Hepatocyte (in vitro differentiated cells): ENCODE measurements at regions not wholly inside any gene's neighbourhood (a gene's known extent, or its start where the extent isn't known, plus 50 kb on each side); places are given as distances from the start of the nearest gene placed in this dataset.
A peak's percentile ranks its signal among the peaks of the same experiment; 100 is the strongest.

Experiments
- DNase-seq: peaks from one replicate; pipeline ENCODE4 v3.0.0-alpha.2; 2016; ENCODE audit warnings: low spot score
- H2AFZ ChIP-seq: fragments of 200-600 bp; sonication (generic); 2 replicates; pipeline ENCODE4 v1.6.0; 2016; ENCODE audit warnings: antibody characterized with exemption, mild to moderate bottlenecking
- H3K27ac ChIP-seq: fragments of 200-600 bp; sonication (generic); 2 replicates; pipeline ENCODE4 v1.5.1; 2016; ENCODE audit warnings: mild to moderate bottlenecking
- H3K27me3 ChIP-seq: fragments of 200-600 bp; sonication (generic); 2 replicates; pipeline ENCODE4 v1.6.1; 2016
- H3K36me3 ChIP-seq: fragments of 200-600 bp; sonication (generic); replicated peaks from 2 replicates; pipeline ENCODE4 v1.5.1; 2016; ENCODE audit warnings: low read depth; ENCODE audit not compliant: insufficient read depth
- H3K4me1 ChIP-seq: fragments of 200-600 bp; sonication (generic); 2 replicates; pipeline ENCODE4 v1.5.1; 2016; ENCODE audit warnings: mild to moderate bottlenecking, moderate library complexity; ENCODE audit not compliant: insufficient read depth
- H3K4me2 ChIP-seq: fragments of 200-600 bp; sonication (generic); 2 replicates; pipeline ENCODE4 v1.6.0; 2016
- H3K4me3 ChIP-seq: fragments of 200-600 bp; sonication (generic); 2 replicates; pipeline ENCODE4 v1.5.1; 2016; ENCODE audit warnings: mild to moderate bottlenecking
- H3K79me2 ChIP-seq: fragments of 200-600 bp; sonication (generic); 2 replicates; pipeline ENCODE4 v1.6.0; 2017; ENCODE audit warnings: mild to moderate bottlenecking
- H3K9me2 ChIP-seq: fragments of 200-600 bp; sonication (generic); replicated peaks from 2 replicates; pipeline ENCODE4 v1.6.0; 2017; ENCODE audit warnings: mild to moderate bottlenecking; ENCODE audit not compliant: insufficient read depth
- H3K9me3 ChIP-seq: fragments of 200-600 bp; sonication (generic); 2 replicates; pipeline ENCODE4 v1.5.1; 2016; ENCODE audit warnings: low read depth, mild to moderate bottlenecking
- H4K20me1 ChIP-seq: fragments of 200-600 bp; sonication (generic); 2 replicates; pipeline ENCODE4 v1.6.0; 2016; ENCODE audit warnings: mild to moderate bottlenecking; ENCODE audit not compliant: insufficient read depth, poor library complexity, severe bottlenecking
- EZH2 ChIP-seq: fragments of 200-600 bp; sonication (generic); IDR thresholded peaks from 2 replicates; pipeline ENCODE4 v1.6.1; 2016; ENCODE audit warnings: antibody characterized with exemption, mild to moderate bottlenecking, borderline replicate concordance
- EZH2phosphoT487 ChIP-seq: fragments of 200-600 bp; sonication (generic); IDR thresholded peaks from one replicate; pipeline ENCODE4 v1.6.1; 2018; ENCODE audit warnings: antibody characterized with exemption, mild to moderate bottlenecking, low read depth, moderate library complexity; ENCODE audit not compliant: unreplicated experiment, severe bottlenecking
- WGBS: methylation state at CpG from one replicate; pipeline ENCODE4 v1.1.6; 2016; ENCODE audit warnings: low lambda C conversion rate; ENCODE audit errors: missing lambda C conversion rate; 5-methylcytosine and 5-hydroxymethylcytosine counted together
- TF ChIP-seq, protein P1 (sequence below): fragments of 200-600 bp; sonication (generic); IDR thresholded peaks from 2 replicates; pipeline ENCODE4 v1.5.1; 2016; ENCODE audit warnings: antibody characterized with exemption, mild to moderate bottlenecking; ENCODE audit not compliant: poor library complexity

DNA sequence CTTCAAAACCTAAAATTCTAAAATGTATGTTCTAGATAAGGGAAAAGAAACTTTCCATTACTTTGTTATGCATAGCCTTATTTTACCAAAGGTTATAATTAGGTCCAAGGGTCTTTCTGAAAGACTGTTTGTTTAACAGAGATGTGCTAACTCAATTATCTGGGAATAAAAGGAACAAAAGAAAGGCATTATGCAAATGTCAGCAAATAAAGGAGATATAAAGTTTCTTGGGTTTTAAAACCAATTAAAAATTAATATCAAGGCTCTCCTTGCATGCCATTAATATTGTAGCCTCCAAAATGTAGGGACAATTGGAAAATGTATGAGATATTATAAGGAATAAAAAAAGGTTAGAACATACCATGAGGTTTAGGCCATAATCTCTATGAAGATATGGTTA is 87.8 kb upstream of the DOCK10 start:
- no peak overlapping the region for H3K27ac ChIP-seq
- H3K4me3 ChIP-seq = no peak overlapping the region
- H3K9me3 ChIP-seq = no peaks in the 10 kb centered on the region

GRCh38 chr2:225124311-225125017 is 82.2 kb upstream of the DOCK10 start:
- H3K4me2 ChIP-seq = no peak overlapping the region
- H2AFZ ChIP-seq = no peak overlapping the region

More for the DNA sequence above, 87.8 kb upstream of the DOCK10 start:
- Histone ChIP-seq H3K79me2 (no peaks in the 10 kb centered on the region), H4K20me1 (no peaks in the 10 kb centered on the region), H2AFZ (no peak overlapping the region), H3K4me2 (no peak overlapping the region), H3K9me2 (no peaks in the 10 kb centered on the region), H3K4me1 (no peaks in the 10 kb centered on the region), H3K36me3 (no peaks in the 10 kb centered on the region), H3K27me3 (no peaks in the 10 kb centered on the region)
- TF ChIP-seq, protein P1, sequence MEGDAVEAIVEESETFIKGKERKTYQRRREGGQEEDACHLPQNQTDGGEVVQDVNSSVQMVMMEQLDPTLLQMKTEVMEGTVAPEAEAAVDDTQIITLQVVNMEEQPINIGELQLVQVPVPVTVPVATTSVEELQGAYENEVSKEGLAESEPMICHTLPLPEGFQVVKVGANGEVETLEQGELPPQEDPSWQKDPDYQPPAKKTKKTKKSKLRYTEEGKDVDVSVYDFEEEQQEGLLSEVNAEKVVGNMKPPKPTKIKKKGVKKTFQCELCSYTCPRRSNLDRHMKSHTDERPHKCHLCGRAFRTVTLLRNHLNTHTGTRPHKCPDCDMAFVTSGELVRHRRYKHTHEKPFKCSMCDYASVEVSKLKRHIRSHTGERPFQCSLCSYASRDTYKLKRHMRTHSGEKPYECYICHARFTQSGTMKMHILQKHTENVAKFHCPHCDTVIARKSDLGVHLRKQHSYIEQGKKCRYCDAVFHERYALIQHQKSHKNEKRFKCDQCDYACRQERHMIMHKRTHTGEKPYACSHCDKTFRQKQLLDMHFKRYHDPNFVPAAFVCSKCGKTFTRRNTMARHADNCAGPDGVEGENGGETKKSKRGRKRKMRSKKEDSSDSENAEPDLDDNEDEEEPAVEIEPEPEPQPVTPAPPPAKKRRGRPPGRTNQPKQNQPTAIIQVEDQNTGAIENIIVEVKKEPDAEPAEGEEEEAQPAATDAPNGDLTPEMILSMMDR = no peak
- no peak for TF ChIP-seq EZH2
- TF ChIP-seq EZH2phosphoT487 = no peak
- DNase-seq = no peak

DNA sequence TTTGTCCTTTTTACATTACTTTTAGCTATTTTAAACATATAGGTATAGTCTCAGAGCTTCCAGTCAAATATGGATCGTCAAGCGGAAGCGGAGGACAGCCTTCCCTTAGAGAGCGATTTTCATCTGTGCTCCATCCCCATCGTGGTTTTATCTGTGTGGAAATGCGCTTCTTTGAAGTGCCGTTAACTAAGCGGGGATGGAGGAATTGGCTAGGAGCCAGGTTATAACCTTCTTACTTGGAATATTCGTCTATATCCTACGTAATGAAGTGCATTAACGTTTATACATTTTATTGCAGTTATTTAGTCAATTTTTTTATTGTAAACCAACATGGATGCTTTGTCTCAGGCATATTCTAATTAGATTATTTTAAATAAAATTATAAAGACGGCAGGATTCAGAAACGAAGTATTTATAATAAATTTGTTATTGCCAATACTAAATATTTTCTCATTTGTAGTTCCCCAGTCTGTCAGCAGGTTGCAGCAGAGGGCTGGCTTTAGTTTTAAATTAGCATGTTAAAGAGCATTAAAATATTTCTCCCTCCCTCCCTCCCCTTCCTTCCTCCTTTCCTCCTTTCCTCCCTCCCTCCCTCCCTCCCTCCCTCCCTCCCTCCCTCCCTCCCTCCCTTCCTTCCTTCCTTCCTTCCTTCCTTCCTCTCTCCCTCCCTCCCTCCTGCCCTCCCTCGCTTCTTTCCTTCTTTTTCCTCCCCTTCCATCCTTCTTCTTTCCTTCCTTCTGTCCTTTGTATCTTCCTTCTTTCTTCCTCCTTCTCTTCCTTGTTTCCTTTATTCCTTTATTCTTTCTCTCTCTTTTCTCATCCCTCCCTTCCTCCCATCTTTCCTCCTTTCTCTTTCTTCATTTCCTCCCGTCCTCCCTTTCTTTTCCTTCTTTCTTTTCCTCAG is 80.6 kb upstream of the DOCK10 start:
- H3K27ac ChIP-seq = no peak overlapping the region
- no peaks in the 10 kb centered on the region for H4K20me1 ChIP-seq
- no peak for TF ChIP-seq EZH2
- TF ChIP-seq, protein P1 = peak; percentile 67
- H3K4me3 ChIP-seq = no peak overlapping the region
- H3K36me3 ChIP-seq = no peaks in the 10 kb centered on the region
- no peaks in the 10 kb centered on the region for H3K27me3 ChIP-seq
- WGBS = 64% methylated on average over 14 of the region's 15 CpGs
- H3K9me2 ChIP-seq = no peaks in the 10 kb centered on the region
- H3K79me2 ChIP-seq = no peaks in the 10 kb centered on the region
- no peak overlapping the region for H3K4me2 ChIP-seq
- no peak overlapping the region for H2AFZ ChIP-seq
- no peaks in the 10 kb centered on the region for H3K4me1 ChIP-seq
- H3K9me3 ChIP-seq = no peaks in the 10 kb centered on the region
- DNase-seq = peak; percentile 27

More at GRCh38 chr2:225124311-225125017, 82.2 kb upstream of the DOCK10 start:
- Histone ChIP-seq H3K27ac (no peak overlapping the region), H4K20me1 (no peaks in the 10 kb centered on the region), H3K4me3 (no peak overlapping the region), H3K27me3 (no peaks in the 10 kb centered on the region), H3K9me3 (no peaks in the 10 kb centered on the region), H3K9me2 (no peaks in the 10 kb centered on the region), H3K36me3 (no peaks in the 10 kb centered on the region), H3K79me2 (no peaks in the 10 kb centered on the region), H3K4me1 (no peaks in the 10 kb centered on the region)
- TF ChIP-seq EZH2 = no peak
- TF ChIP-seq EZH2phosphoT487 = no peak
- TF ChIP-seq, protein P1 = no peak
- no peak for DNase-seq
- WGBS = 79% methylated on average over 7 of the region's 7 CpGs
